Endothelial cell of umbilical vein (primary cell): ENCODE measurements at regions not wholly inside any gene's neighbourhood (a gene's known extent, or its start where the extent isn't known, plus 50 kb on each side); places are given as distances from the start of the nearest gene placed in this dataset.

Experiments used
- BruUV-seq: library from RNA; stranded (reverse); fragments of 400-500 nt; replicated peaks from 2 replicates; lab custom pipeline; 2021; lab: Mats Ljungman, UMichigan
- CTCF ChIA-PET: fragments of 300-600, 350-600 bp; sonication (Branson Sonifier 250); formaldehyde crosslinking; loops from one replicate; lab custom pipeline; 2021; ENCODE audit warnings: antibody characterized with exemption, inconsistent platforms; lab: Charles Lee
- POLR2A ChIA-PET: fragments of 300-600, 350-600 bp; sonication (Branson Sonifier 250); formaldehyde crosslinking; loops from one replicate; lab custom pipeline; 2021; ENCODE audit warnings: antibody characterized with exemption, inconsistent platforms; lab: Charles Lee
- DNase-seq: peaks from one replicate; pipeline ENCODE4 v3.0.0-alpha.2; 2011; ENCODE audit warnings: low read depth, low spot score
- FAIRE-seq: peaks from 2 replicates; lab custom pipeline; 2011; peaks lifted over from hg19 to GRCh38; lab: Jason Lieb, UNC
- H2AFZ ChIP-seq: 2 replicates; pipeline ENCODE4 v1.6.0; 2012; ENCODE audit warnings: low read depth, low read length, control low read depth, inconsistent platforms
- H3K27ac ChIP-seq: 2 replicates; pipeline ENCODE4 v1.5.1; 2011; ENCODE audit warnings: low read depth, mild to moderate bottlenecking, control low read depth, low read length, moderate library complexity; ENCODE audit not compliant: insufficient read depth
- H3K27me3 ChIP-seq, 2 experiments: 2 replicates each; pipeline versions ENCODE4 v1.6.0 to v1.6.1; 2011; ENCODE audit warnings: low read length in 2 of 2, mixed read lengths in 1 of 2; ENCODE audit not compliant: control insufficient read depth in 2 of 2, insufficient read depth in 2 of 2
- H3K36me3 ChIP-seq, 2 experiments: 2 replicates in 1 of 2; 3 replicates in 1 of 2; pipeline ENCODE4 v1.5.1; 2011; ENCODE audit warnings: low read length in 2 of 2, mild to moderate bottlenecking in 1 of 2, moderate library complexity in 1 of 2; ENCODE audit not compliant: control insufficient read depth in 2 of 2, insufficient read depth in 2 of 2; ENCODE audit errors: extremely low read depth in 1 of 2
- H3K4me1 ChIP-seq: 3 replicates; pipeline ENCODE4 v1.5.1; 2011; ENCODE audit warnings: mild to moderate bottlenecking, low read length; ENCODE audit not compliant: control insufficient read depth, insufficient read depth; ENCODE audit errors: extremely low read depth
- H3K4me2 ChIP-seq: 2 replicates; pipeline ENCODE4 v1.6.1; 2011; ENCODE audit warnings: low read length, control low read depth, mixed read lengths; ENCODE audit not compliant: insufficient read depth
- H3K4me3 ChIP-seq, 3 experiments: fragments of 200-600 bp in 1 of 3; sonication (generic), shearing (Covaris generic) in 1 of 3; replicated peaks in 1 of 3; 2 replicates each; pipeline ENCODE4 v1.5.1; 2011 to 2016; ENCODE audit warnings: control low read depth in 3 of 3, low read length in 3 of 3, mild to moderate bottlenecking in 2 of 3, inconsistent platforms in 1 of 3, low read depth in 1 of 3, moderate library complexity in 1 of 3; ENCODE audit not compliant: insufficient read depth in 1 of 3
- H3K79me2 ChIP-seq: 2 replicates; pipeline ENCODE4 v1.6.0; 2012; ENCODE audit warnings: low read length, inconsistent platforms; ENCODE audit not compliant: control insufficient read depth, insufficient read depth
- H3K9ac ChIP-seq: replicated peaks from 2 replicates; pipeline ENCODE3; 2011; ENCODE audit warnings: low read length, control low read depth; ENCODE audit not compliant: insufficient read depth; ENCODE audit errors: extremely low read depth
- H3K9me1 ChIP-seq: replicated peaks from 3 replicates; pipeline ENCODE4 v1.6.0; 2011; ENCODE audit warnings: mild to moderate bottlenecking, low read length; ENCODE audit not compliant: control insufficient read depth, insufficient read depth; ENCODE audit errors: extremely low read depth
- H3K9me3 ChIP-seq: replicated peaks from 2 replicates; pipeline ENCODE4 v1.5.1; 2012; ENCODE audit warnings: low read length, inconsistent platforms; ENCODE audit not compliant: control insufficient read depth, insufficient read depth
- H4K20me1 ChIP-seq: replicated peaks from 2 replicates; pipeline ENCODE3; 2011; ENCODE audit warnings: mild to moderate bottlenecking, low read length; ENCODE audit not compliant: control insufficient read depth, insufficient read depth; ENCODE audit errors: extremely low read depth
- EZH2 ChIP-seq: IDR thresholded peaks from 2 replicates; pipeline ENCODE4 v1.6.1; 2012; ENCODE audit warnings: borderline replicate concordance, low read depth, mild to moderate bottlenecking, moderate library complexity, low read length, inconsistent platforms; ENCODE audit not compliant: severe bottlenecking
- FOS ChIP-seq: IDR thresholded peaks from 2 replicates; pipeline ENCODE4 v1.6.1; 2011; ENCODE audit warnings: mild to moderate bottlenecking, low read length, moderate library complexity, borderline replicate concordance; ENCODE audit not compliant: insufficient read depth
- GATA2 ChIP-seq: IDR thresholded peaks from 2 replicates; pipeline ENCODE4 v1.7.0; 2011; ENCODE audit warnings: low read depth, mild to moderate bottlenecking, moderate library complexity, mixed read lengths, low read length; ENCODE audit not compliant: insufficient read length, insufficient read depth
- JUN ChIP-seq: IDR thresholded peaks from 2 replicates; pipeline ENCODE4 v1.6.1; 2011; ENCODE audit warnings: borderline replicate concordance, low read depth; ENCODE audit not compliant: insufficient read length, insufficient read depth
- MYC ChIP-seq: IDR thresholded peaks from one replicate; pipeline ENCODE4 v1.6.1; 2011; ENCODE audit warnings: mild to moderate bottlenecking, low read depth, low read length
- POLR2A ChIP-seq: IDR thresholded peaks from 2 replicates; pipeline ENCODE4 v1.6.1; 2012; ENCODE audit warnings: low read depth, mild to moderate bottlenecking, control low read depth, low read length
- POLR2AphosphoS5 ChIP-seq: IDR thresholded peaks from 2 replicates; pipeline ENCODE4 v1.6.1; 2012; ENCODE audit warnings: low read depth, mild to moderate bottlenecking, control low read depth, low read length, moderate library complexity; ENCODE audit not compliant: insufficient read depth
- dilution Hi-C: fragments of 300-500 bp; cut with MboI; formaldehyde crosslinking; loops from one replicate; pipeline ENCODE4 v1.15.0; 2019; ENCODE audit warnings: low sequenced_read_pairs; ENCODE audit not compliant: extremely low pct_ligation_motif_present
- intact Hi-C: fragments of 100-400 bp; cut with micrococcal nuclease; formaldehyde crosslinking; loops from one replicate; pipeline ENCODE4 v1.10.0; 2022
- TF ChIP-seq, protein P1 (sequence below), 2 donors: IDR thresholded peaks; 1 replicate in 1 of 2; 2 replicates in 1 of 2; pipeline ENCODE4 v1.5.1; 2011; ENCODE audit warnings: low read length in 2 of 2, mild to moderate bottlenecking in 2 of 2, moderate library complexity in 2 of 2, control low read depth in 1 of 2, inconsistent platforms in 1 of 2, low read depth in 1 of 2; ENCODE audit not compliant: insufficient read depth in 1 of 2; ENCODE audit errors: extremely low read depth in 1 of 2
- TF ChIP-seq, protein P2 (sequence below): IDR thresholded peaks from 2 replicates; pipeline ENCODE4 v1.6.1; 2011; ENCODE audit not compliant: insufficient read depth, insufficient read length

DNA sequence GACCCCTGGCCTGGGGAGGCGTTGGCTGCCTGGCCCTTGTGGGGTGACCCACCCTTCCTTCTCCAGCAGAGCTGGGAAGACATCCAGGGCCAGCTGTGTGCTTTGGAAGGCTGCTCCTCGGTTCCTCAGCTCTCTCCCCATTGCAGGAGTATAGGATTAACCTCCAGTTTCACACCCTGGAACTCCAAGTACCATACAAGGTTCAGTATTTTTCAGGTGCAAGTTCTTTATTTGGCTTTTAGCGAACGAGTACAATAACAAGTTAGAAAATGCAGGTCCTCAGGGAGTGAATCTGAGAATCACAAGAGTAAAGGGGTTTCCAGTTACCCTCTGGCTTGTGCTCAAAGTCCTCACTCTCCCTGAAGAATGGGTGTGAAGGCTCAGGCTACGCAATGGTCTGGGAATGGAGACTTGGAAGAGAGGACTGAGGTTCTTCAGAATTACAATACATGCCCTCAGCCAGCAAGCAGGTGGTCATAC is 101.2 kb downstream of the APOB start:
- Histone ChIP-seq H3K9me1 (no peaks in the 10 kb centered on the region), H3K4me3 (no peak overlapping the region), H3K4me1 (no peaks in the 10 kb centered on the region), H3K36me3 (no peaks in the 10 kb centered on the region), H3K9me3 (no peaks in the 10 kb centered on the region), H4K20me1 (no peaks in the 10 kb centered on the region), H3K27ac (no peak overlapping the region), H3K79me2 (no peaks in the 10 kb centered on the region), H3K27me3 (no peaks in the 10 kb centered on the region), H3K4me2 (no peak overlapping the region), H3K9ac (no peak overlapping the region), H2AFZ (no peak overlapping the region)
- TF ChIP-seq, protein P1, sequence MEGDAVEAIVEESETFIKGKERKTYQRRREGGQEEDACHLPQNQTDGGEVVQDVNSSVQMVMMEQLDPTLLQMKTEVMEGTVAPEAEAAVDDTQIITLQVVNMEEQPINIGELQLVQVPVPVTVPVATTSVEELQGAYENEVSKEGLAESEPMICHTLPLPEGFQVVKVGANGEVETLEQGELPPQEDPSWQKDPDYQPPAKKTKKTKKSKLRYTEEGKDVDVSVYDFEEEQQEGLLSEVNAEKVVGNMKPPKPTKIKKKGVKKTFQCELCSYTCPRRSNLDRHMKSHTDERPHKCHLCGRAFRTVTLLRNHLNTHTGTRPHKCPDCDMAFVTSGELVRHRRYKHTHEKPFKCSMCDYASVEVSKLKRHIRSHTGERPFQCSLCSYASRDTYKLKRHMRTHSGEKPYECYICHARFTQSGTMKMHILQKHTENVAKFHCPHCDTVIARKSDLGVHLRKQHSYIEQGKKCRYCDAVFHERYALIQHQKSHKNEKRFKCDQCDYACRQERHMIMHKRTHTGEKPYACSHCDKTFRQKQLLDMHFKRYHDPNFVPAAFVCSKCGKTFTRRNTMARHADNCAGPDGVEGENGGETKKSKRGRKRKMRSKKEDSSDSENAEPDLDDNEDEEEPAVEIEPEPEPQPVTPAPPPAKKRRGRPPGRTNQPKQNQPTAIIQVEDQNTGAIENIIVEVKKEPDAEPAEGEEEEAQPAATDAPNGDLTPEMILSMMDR (IDR thresholded peaks at IDR 0.05; ENCODE audit: extremely low read depth in 1 of 2, insufficient read depth in 1 of 2, low read depth in 1 of 2, low read length in 2 of 2), result no peak
- TF ChIP-seq POLR2AphosphoS5, result no peak
- TF ChIP-seq, protein P2, sequence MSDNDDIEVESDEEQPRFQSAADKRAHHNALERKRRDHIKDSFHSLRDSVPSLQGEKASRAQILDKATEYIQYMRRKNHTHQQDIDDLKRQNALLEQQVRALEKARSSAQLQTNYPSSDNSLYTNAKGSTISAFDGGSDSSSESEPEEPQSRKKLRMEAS, result no peak
- TF ChIP-seq MYC, result no peak
- TF ChIP-seq GATA2, result no peak
- no peak for TF ChIP-seq EZH2
- TF ChIP-seq FOS, result no peak
- TF ChIP-seq JUN, result no peak
- TF ChIP-seq POLR2A, result no peak
- DNase-seq, result no peak
- POLR2A ChIA-PET, result no interaction called here
- intact Hi-C loops (no loop called here), dilution Hi-C loops (no loop called here)
- CTCF ChIA-PET, result no interaction called here
- FAIRE-seq, result no peak
- no TSS peak for BruUV-seq
